Karpas-422 (cell line): ENCODE measurements at regions not wholly inside any gene's neighbourhood (a gene's known extent, or its start where the extent isn't known, plus 50 kb on each side); places are given as distances from the start of the nearest gene placed in this dataset.

Experiments
- DNase-seq: peaks from one replicate; pipeline ENCODE4 v3.0.0-alpha.2; 2015
- H2AFZ ChIP-seq: fragments of 200-600 bp; sonication (generic); 2 replicates; pipeline ENCODE4 v1.6.1; 2014; ENCODE audit warnings: antibody characterized with exemption, low read length, mixed read lengths
- H3K27ac ChIP-seq: fragments of 200-600 bp; sonication (generic); 2 replicates; pipeline ENCODE4 v1.5.1; 2014; ENCODE audit warnings: mild to moderate bottlenecking, low read length, moderate library complexity
- H3K27me3 ChIP-seq: fragments of 200-600 bp; sonication (generic); 2 replicates; pipeline ENCODE4 v1.6.1; 2014; ENCODE audit warnings: low read length, mixed read lengths
- H3K36me3 ChIP-seq: fragments of 200-600 bp; sonication (generic); 2 replicates; pipeline ENCODE4 v1.6.1; 2014; ENCODE audit warnings: low read length, mixed read lengths; ENCODE audit not compliant: insufficient read depth
- H3K4me1 ChIP-seq: fragments of 200-600 bp; sonication (generic); 2 replicates; pipeline ENCODE4 v1.6.1; 2014; ENCODE audit warnings: mild to moderate bottlenecking, low read length, mixed read lengths
- H3K4me2 ChIP-seq: fragments of 200-600 bp; sonication (generic); 2 replicates; pipeline ENCODE4 v1.6.1; 2014; ENCODE audit warnings: low read length, low read depth, mild to moderate bottlenecking; ENCODE audit not compliant: poor library complexity, severe bottlenecking
- H3K4me3 ChIP-seq: fragments of 200-600 bp; sonication (generic); 2 replicates; pipeline ENCODE4 v1.5.1; 2014; ENCODE audit warnings: mild to moderate bottlenecking, antibody characterized with exemption, low read length, mixed read lengths
- H3K79me2 ChIP-seq: fragments of 200-600 bp; sonication (generic); 2 replicates; pipeline ENCODE4 v1.6.1; 2014; ENCODE audit warnings: mild to moderate bottlenecking, low read length, mixed read lengths
- H3K9ac ChIP-seq: fragments of 200-600 bp; sonication (generic); 2 replicates; pipeline ENCODE4 v1.6.0; 2014; ENCODE audit warnings: low read length
- H3K9me2 ChIP-seq: fragments of 200-600 bp; sonication (generic), shearing (Covaris generic); replicated peaks from 2 replicates; pipeline ENCODE4 v1.6.0; 2014; ENCODE audit warnings: mild to moderate bottlenecking, low read length, moderate library complexity; ENCODE audit not compliant: insufficient read depth
- H3K9me3 ChIP-seq: fragments of 300-700, 200-600 bp; sonication (generic); 2 replicates; pipeline ENCODE4 v1.6.1; 2014; ENCODE audit warnings: low read length, mixed read lengths
- H4K20me1 ChIP-seq: fragments of 200-600 bp; sonication (generic); 2 replicates; pipeline ENCODE4 v1.6.1; 2014; ENCODE audit warnings: mild to moderate bottlenecking, antibody characterized with exemption, low read length, low read depth; ENCODE audit not compliant: insufficient read depth

- no peak overlapping the region for H2AFZ ChIP-seq
- no peaks in the 10 kb centered on the region for H3K27me3 ChIP-seq
- no peaks in the 10 kb centered on the region for H3K9me2 ChIP-seq
Measured at GRCh38 chr1:102615896-102616295, 492.4 kb downstream of the COL11A1 start.

GRCh38 chr1:102595106-102595505 lies 513.2 kb downstream of the COL11A1 start:
- no peaks in the 10 kb centered on the region for H3K27me3 ChIP-seq
- no peak overlapping the region for H3K4me2 ChIP-seq
- H3K36me3 ChIP-seq, result no peaks in the 10 kb centered on the region

More at GRCh38 chr1:102615896-102616295, 492.4 kb downstream of the COL11A1 start:
- Histone ChIP-seq H4K20me1 (no peaks in the 10 kb centered on the region), H3K4me2 (no peak overlapping the region), H3K9ac (no peak overlapping the region), H3K36me3 (no peaks in the 10 kb centered on the region), H3K4me1 (no peaks in the 10 kb centered on the region), H3K9me3 (peaks cover 6% of the 10 kb centered on the region), H3K79me2 (no peaks in the 10 kb centered on the region), H3K4me3 (no peak overlapping the region), H3K27ac (no peak overlapping the region)
- DNase-seq, result no peak

GRCh38 chr1:102593276-102593675 lies 515.0 kb downstream of the COL11A1 start:
- peaks cover 9% of the 10 kb centered on the region; the same call in 1 of the 2 replicates for H3K9me3 ChIP-seq
- H3K4me3 ChIP-seq, result no peak overlapping the region
- no peak overlapping the region for H3K27ac ChIP-seq
- H2AFZ ChIP-seq, result no peak overlapping the region
- no peak overlapping the region for H3K4me2 ChIP-seq
- no peaks in the 10 kb centered on the region for H3K4me1 ChIP-seq
- H3K79me2 ChIP-seq, result no peaks in the 10 kb centered on the region
- H4K20me1 ChIP-seq, result no peaks in the 10 kb centered on the region
- no peak overlapping the region for H3K9ac ChIP-seq
- no peaks in the 10 kb centered on the region for H3K9me2 ChIP-seq
- no peaks in the 10 kb centered on the region for H3K36me3 ChIP-seq
- H3K27me3 ChIP-seq, result no peaks in the 10 kb centered on the region
- no peak for DNase-seq

More at GRCh38 chr1:102595106-102595505, 513.2 kb downstream of the COL11A1 start:
- no peak overlapping the region for H2AFZ ChIP-seq
- DNase-seq, result no peak
- no peak overlapping the region for H3K27ac ChIP-seq
- H3K9me3 ChIP-seq, result peaks cover 12% of the 10 kb centered on the region; the same call in 1 of the 2 replicates
- H3K9me2 ChIP-seq, result no peaks in the 10 kb centered on the region
- H3K79me2 ChIP-seq, result no peaks in the 10 kb centered on the region
- H4K20me1 ChIP-seq, result no peaks in the 10 kb centered on the region
- no peak overlapping the region for H3K4me3 ChIP-seq
- H3K4me1 ChIP-seq, result no peaks in the 10 kb centered on the region
- H3K9ac ChIP-seq, result no peak overlapping the region

GRCh38 chr1:102588536-102588935 lies 519.8 kb downstream of the COL11A1 start:
- H3K4me3 ChIP-seq, result no peak overlapping the region
- no peaks in the 10 kb centered on the region for H4K20me1 ChIP-seq
- H3K9me3 ChIP-seq, result peaks cover 5% of the 10 kb centered on the region; the same call in 1 of the 2 replicates
- no peak overlapping the region for H3K9ac ChIP-seq
- H3K79me2 ChIP-seq, result no peaks in the 10 kb centered on the region
- no peak overlapping the region for H3K27ac ChIP-seq
- H3K27me3 ChIP-seq, result no peaks in the 10 kb centered on the region
- H3K36me3 ChIP-seq, result no peaks in the 10 kb centered on the region
- no peak for DNase-seq
- no peak overlapping the region for H3K4me2 ChIP-seq
- H2AFZ ChIP-seq, result no peak overlapping the region
- H3K9me2 ChIP-seq, result no peaks in the 10 kb centered on the region
- H3K4me1 ChIP-seq, result no peaks in the 10 kb centered on the region

- Histone ChIP-seq H3K9me3 (peaks cover 5% of the 10 kb centered on the region; the same call in 1 of the 2 replicates), H3K27me3 (no peaks in the 10 kb centered on the region), H4K20me1 (no peaks in the 10 kb centered on the region), H3K4me2 (no peak overlapping the region), H3K9me2 (no peaks in the 10 kb centered on the region), H3K79me2 (no peaks in the 10 kb centered on the region), H3K4me3 (no peak overlapping the region), H2AFZ (no peak overlapping the region), H3K27ac (no peak overlapping the region), H3K36me3 (no peaks in the 10 kb centered on the region), H3K9ac (no peak overlapping the region), H3K4me1 (no peaks in the 10 kb centered on the region)
- DNase-seq, result no peak
Measured at GRCh38 chr1:102586022-102586421, 522.3 kb downstream of the COL11A1 start.

- H3K4me2 ChIP-seq, result no peak overlapping the region
- no peaks in the 10 kb centered on the region for H4K20me1 ChIP-seq
- no peak overlapping the region for H3K4me3 ChIP-seq
- no peaks in the 10 kb centered on the region for H3K9me3 ChIP-seq
- no peaks in the 10 kb centered on the region for H3K79me2 ChIP-seq
- DNase-seq, result no peak
- H2AFZ ChIP-seq, result no peak overlapping the region
- no peaks in the 10 kb centered on the region for H3K27me3 ChIP-seq
- H3K9ac ChIP-seq, result no peak overlapping the region
- no peak overlapping the region for H3K27ac ChIP-seq
- H3K4me1 ChIP-seq, result no peaks in the 10 kb centered on the region
- no peaks in the 10 kb centered on the region for H3K36me3 ChIP-seq
- H3K9me2 ChIP-seq, result no peaks in the 10 kb centered on the region
Measured at GRCh38 chr1:102580806-102581205, 527.5 kb downstream of the COL11A1 start.

- Histone ChIP-seq H3K36me3 (no peaks in the 10 kb centered on the region), H3K9ac (no peak overlapping the region), H3K9me2 (no peaks in the 10 kb centered on the region), H3K4me2 (no peak overlapping the region), H2AFZ (no peak overlapping the region), H3K79me2 (no peaks in the 10 kb centered on the region), H3K9me3 (no peaks in the 10 kb centered on the region), H3K4me1 (no peaks in the 10 kb centered on the region), H4K20me1 (no peaks in the 10 kb centered on the region), H3K27me3 (no peaks in the 10 kb centered on the region), H3K4me3 (no peak overlapping the region), H3K27ac (no peak overlapping the region)
- DNase-seq, result no peak
Measured at GRCh38 chr1:102578804-102579203, 529.5 kb downstream of the COL11A1 start.

GRCh38 chr1:102572637-102573036 lies 535.7 kb downstream of the COL11A1 start:
- Histone ChIP-seq H3K9me2 (no peaks in the 10 kb centered on the region), H3K4me1 (no peaks in the 10 kb centered on the region), H2AFZ (no peak overlapping the region), H3K9me3 (no peaks in the 10 kb centered on the region; the same call in 1 of the 2 replicates), H3K36me3 (no peaks in the 10 kb centered on the region), H3K79me2 (no peaks in the 10 kb centered on the region), H4K20me1 (no peaks in the 10 kb centered on the region), H3K27ac (no peak overlapping the region), H3K9ac (no peak overlapping the region), H3K4me2 (no peak overlapping the region), H3K4me3 (no peak overlapping the region), H3K27me3 (no peaks in the 10 kb centered on the region)
- DNase-seq, result no peak

- H3K9me2 ChIP-seq, result no peaks in the 10 kb centered on the region
- H3K9ac ChIP-seq, result no peak overlapping the region
- no peaks in the 10 kb centered on the region for H3K27me3 ChIP-seq
- H3K27ac ChIP-seq, result no peak overlapping the region
- no peaks in the 10 kb centered on the region for H4K20me1 ChIP-seq
- H3K4me3 ChIP-seq, result no peak overlapping the region
- no peak for DNase-seq
- no peaks in the 10 kb centered on the region for H3K79me2 ChIP-seq
- H3K9me3 ChIP-seq, result no peaks in the 10 kb centered on the region
- H2AFZ ChIP-seq, result no peak overlapping the region
- H3K4me2 ChIP-seq, result no peak overlapping the region
- H3K36me3 ChIP-seq, result no peaks in the 10 kb centered on the region
- H3K4me1 ChIP-seq, result no peaks in the 10 kb centered on the region
Measured at GRCh38 chr1:102566182-102566581, 542.1 kb downstream of the COL11A1 start.
